OCI-LY3 (cell line): ENCODE measurements at regions not wholly inside any gene's neighbourhood (a gene's known extent, or its start where the extent isn't known, plus 50 kb on each side); places are given as distances from the start of the nearest gene placed in this dataset.

Experiments
- H2AFZ ChIP-seq: fragments of 200-600, 300-600 bp; shearing (Covaris generic); 2 replicates; pipeline ENCODE4 v1.6.0; 2014; ENCODE audit warnings: antibody characterized with exemption, low read depth, low read length
- H3K27ac ChIP-seq: fragments of 200-600, 300-600 bp; sonication (generic); 2 replicates; pipeline ENCODE4 v1.5.1; 2014; ENCODE audit warnings: mild to moderate bottlenecking, low read length, moderate library complexity, mixed read lengths
- H3K27me3 ChIP-seq: fragments of 200-600, 300-600 bp; sonication (generic); 2 replicates; pipeline ENCODE4 v1.6.1; 2014; ENCODE audit warnings: low read depth, low read length, mixed read lengths
- H3K36me3 ChIP-seq: fragments of 200-600, 300-600 bp; sonication (generic); replicated peaks from 2 replicates; pipeline ENCODE3; 2014; ENCODE audit warnings: low read depth, low read length, mixed read lengths
- H3K4me1 ChIP-seq: fragments of 300-600, 200-600 bp; sonication (generic); 2 replicates; pipeline ENCODE4 v1.6.1; 2014; ENCODE audit warnings: low read length, mixed read lengths
- H3K4me2 ChIP-seq: fragments of 200-600, 300-600 bp; sonication (generic); 2 replicates; pipeline ENCODE4 v1.6.1; 2014; ENCODE audit warnings: low read length, mixed read lengths
- H3K4me3 ChIP-seq: fragments of 300-600, 200-600 bp; sonication (generic); 2 replicates; pipeline ENCODE4 v1.5.1; 2014; ENCODE audit warnings: antibody characterized with exemption, mild to moderate bottlenecking, low read length, moderate library complexity
- H3K79me2 ChIP-seq: fragments of 300-600, 200-600 bp; shearing (Covaris generic); 2 replicates; pipeline ENCODE4 v1.6.1; 2014; ENCODE audit warnings: mild to moderate bottlenecking, low read length, mixed read lengths
- H3K9ac ChIP-seq: fragments of 300-600, 200-600 bp; shearing (Covaris generic); 2 replicates; pipeline ENCODE4 v1.6.0; 2014; ENCODE audit warnings: mild to moderate bottlenecking, low read length, moderate library complexity
- H3K9me3 ChIP-seq: fragments of 200-600, 300-600 bp; shearing (Covaris generic); 2 replicates; pipeline ENCODE4 v1.6.1; 2014; ENCODE audit warnings: low read length, mixed read lengths; ENCODE audit not compliant: insufficient read depth
- H4K20me1 ChIP-seq: fragments of 200-600, 300-600 bp; sonication (generic); 2 replicates; pipeline ENCODE4 v1.6.1; 2016; ENCODE audit warnings: low read length, mixed read lengths; ENCODE audit not compliant: insufficient read depth
- CTCF ChIP-seq: fragments of 200-600, 300-600 bp; sonication (generic); IDR thresholded peaks from 2 replicates; pipeline ENCODE4 v1.5.1; 2014; ENCODE audit warnings: antibody characterized with exemption, low read length, low read depth
- EZH2phosphoT487 ChIP-seq: fragments of 200-600 bp; shearing (Covaris generic); IDR thresholded peaks from 2 replicates; pipeline ENCODE4 v1.6.1; 2018; ENCODE audit warnings: antibody characterized with exemption, mixed run types, low read depth

- Histone ChIP-seq H3K4me2 (no peak overlapping the region), H3K27ac (no peak overlapping the region), H2AFZ (no peak overlapping the region), H3K4me1 (no peaks in the 10 kb centered on the region), H3K27me3 (no peaks in the 10 kb centered on the region), H3K36me3 (no peaks in the 10 kb centered on the region), H3K9ac (no peak overlapping the region), H4K20me1 (no peaks in the 10 kb centered on the region), H3K79me2 (no peaks in the 10 kb centered on the region), H3K4me3 (no peak overlapping the region), H3K9me3 (no peaks in the 10 kb centered on the region)
- TF ChIP-seq CTCF = no peak
- TF ChIP-seq EZH2phosphoT487 = no peak
Measured at GRCh38 chr4:170425521-170426143, 335.9 kb upstream of the AADAT start.

GRCh38 chr4:170425040-170425439 is 335.3 kb upstream of the AADAT start:
- Histone ChIP-seq H3K4me2 (no peak overlapping the region), H3K27ac (no peak overlapping the region), H3K36me3 (no peaks in the 10 kb centered on the region), H3K4me3 (no peak overlapping the region), H3K9me3 (no peaks in the 10 kb centered on the region), H2AFZ (0 out of 2 replicates have a peak overlapping the region, but pooled peaks have one; percentile 15), H4K20me1 (no peaks in the 10 kb centered on the region), H3K27me3 (no peaks in the 10 kb centered on the region), H3K4me1 (peaks cover 3% of the 10 kb centered on the region; the same call in 1 of the 2 replicates), H3K79me2 (no peaks in the 10 kb centered on the region), H3K9ac (no peak overlapping the region)
- TF ChIP-seq CTCF (no peak), EZH2phosphoT487 (no peak)

GRCh38 chr4:170423137-170423536 is 333.4 kb upstream of the AADAT start:
- no peaks in the 10 kb centered on the region for H3K27me3 ChIP-seq
- no peak overlapping the region for H3K4me2 ChIP-seq
- no peak for TF ChIP-seq CTCF
- TF ChIP-seq EZH2phosphoT487 = no peak
- no peak overlapping the region for H3K27ac ChIP-seq
- no peak overlapping the region for H3K9ac ChIP-seq
- H3K79me2 ChIP-seq = no peaks in the 10 kb centered on the region
- H2AFZ ChIP-seq = no peak overlapping the region
- no peaks in the 10 kb centered on the region for H3K36me3 ChIP-seq
- peaks cover 4% of the 10 kb centered on the region; the same call in 1 of the 2 replicates for H3K4me1 ChIP-seq
- no peak overlapping the region for H3K4me3 ChIP-seq
- H3K9me3 ChIP-seq = no peaks in the 10 kb centered on the region
- H4K20me1 ChIP-seq = no peaks in the 10 kb centered on the region

- no peaks in the 10 kb centered on the region for H3K79me2 ChIP-seq
- H3K9me3 ChIP-seq = no peaks in the 10 kb centered on the region
- H3K9ac ChIP-seq = no peak overlapping the region
- H2AFZ ChIP-seq = no peak overlapping the region
- no peak overlapping the region for H3K4me2 ChIP-seq
- no peaks in the 10 kb centered on the region for H4K20me1 ChIP-seq
- no peak overlapping the region for H3K4me3 ChIP-seq
- no peaks in the 10 kb centered on the region for H3K36me3 ChIP-seq
- H3K27ac ChIP-seq = no peak overlapping the region
- H3K27me3 ChIP-seq = no peaks in the 10 kb centered on the region
- H3K4me1 ChIP-seq = peaks cover 4% of the 10 kb centered on the region; the same call in 1 of the 2 replicates
- no peak for TF ChIP-seq EZH2phosphoT487
- TF ChIP-seq CTCF = no peak
Measured at GRCh38 chr4:170420255-170420693, 330.5 kb upstream of the AADAT start.
